ENCODE measurements at regions not wholly inside any gene's neighbourhood (a gene's known extent, or its start where the extent isn't known, plus 50 kb on each side); places are given as distances from the start of the nearest gene placed in this dataset.

DNA sequence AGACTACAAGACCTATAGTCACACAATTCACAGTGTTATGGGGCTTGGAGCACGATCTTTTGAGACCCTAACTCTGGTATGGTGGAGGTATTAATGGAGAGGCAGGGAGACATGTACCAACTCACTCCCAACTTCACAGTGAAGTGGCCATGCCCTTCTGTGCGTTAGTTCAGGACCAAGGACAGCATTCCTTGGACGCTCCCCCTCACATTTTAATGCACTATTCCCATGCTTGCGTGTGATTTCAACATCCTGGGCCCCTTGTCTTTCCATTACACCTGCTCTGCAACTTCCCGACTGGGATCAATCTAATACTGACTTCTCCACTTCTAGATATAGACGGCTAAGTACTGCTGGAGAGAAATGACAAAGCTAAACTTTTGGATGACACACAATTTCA lies 72.7 kb downstream of the PLCE1 start (continued):
- TF ChIP-seq, protein P1, sequence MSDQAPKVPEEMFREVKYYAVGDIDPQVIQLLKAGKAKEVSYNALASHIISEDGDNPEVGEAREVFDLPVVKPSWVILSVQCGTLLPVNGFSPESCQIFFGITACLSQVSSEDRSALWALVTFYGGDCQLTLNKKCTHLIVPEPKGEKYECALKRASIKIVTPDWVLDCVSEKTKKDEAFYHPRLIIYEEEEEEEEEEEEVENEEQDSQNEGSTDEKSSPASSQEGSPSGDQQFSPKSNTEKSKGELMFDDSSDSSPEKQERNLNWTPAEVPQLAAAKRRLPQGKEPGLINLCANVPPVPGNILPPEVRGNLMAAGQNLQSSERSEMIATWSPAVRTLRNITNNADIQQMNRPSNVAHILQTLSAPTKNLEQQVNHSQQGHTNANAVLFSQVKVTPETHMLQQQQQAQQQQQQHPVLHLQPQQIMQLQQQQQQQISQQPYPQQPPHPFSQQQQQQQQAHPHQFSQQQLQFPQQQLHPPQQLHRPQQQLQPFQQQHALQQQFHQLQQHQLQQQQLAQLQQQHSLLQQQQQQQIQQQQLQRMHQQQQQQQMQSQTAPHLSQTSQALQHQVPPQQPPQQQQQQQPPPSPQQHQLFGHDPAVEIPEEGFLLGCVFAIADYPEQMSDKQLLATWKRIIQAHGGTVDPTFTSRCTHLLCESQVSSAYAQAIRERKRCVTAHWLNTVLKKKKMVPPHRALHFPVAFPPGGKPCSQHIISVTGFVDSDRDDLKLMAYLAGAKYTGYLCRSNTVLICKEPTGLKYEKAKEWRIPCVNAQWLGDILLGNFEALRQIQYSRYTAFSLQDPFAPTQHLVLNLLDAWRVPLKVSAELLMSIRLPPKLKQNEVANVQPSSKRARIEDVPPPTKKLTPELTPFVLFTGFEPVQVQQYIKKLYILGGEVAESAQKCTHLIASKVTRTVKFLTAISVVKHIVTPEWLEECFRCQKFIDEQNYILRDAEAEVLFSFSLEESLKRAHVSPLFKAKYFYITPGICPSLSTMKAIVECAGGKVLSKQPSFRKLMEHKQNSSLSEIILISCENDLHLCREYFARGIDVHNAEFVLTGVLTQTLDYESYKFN (CRISPR knock-in tag; conservative IDR thresholded peaks at IDR 0.05) = no peak
- TF ChIP-seq NKX3-1 (CRISPR knock-in tag; IDR thresholded peaks at IDR 0.05) (no peak), PHF20 (CRISPR knock-in tag; IDR thresholded peaks at IDR 0.05) (no peak), ZNF619 (CRISPR knock-in tag; IDR thresholded peaks at IDR 0.05) (no peak), ZNF33B (CRISPR knock-in tag; IDR thresholded peaks at IDR 0.05) (no peak), WIZ (CRISPR knock-in tag; IDR thresholded peaks at IDR 0.05) (0 out of 2 replicates have a peak, but pooled peaks have one; percentile 52), BCL6 (CRISPR knock-in tag; IDR thresholded peaks at IDR 0.05) (no peak), EZH2 (conservative IDR thresholded peaks at IDR 0.05; ENCODE audit: low read depth, low read length) (no peak), RARA (CRISPR knock-in tag; IDR thresholded peaks at IDR 0.05) (0 out of 2 replicates have a peak, but pooled peaks have one; percentile 25), MIER2 (CRISPR knock-in tag; IDR thresholded peaks at IDR 0.05) (peak; percentile 96), HOXA5 (CRISPR knock-in tag; IDR thresholded peaks at IDR 0.05) (peak; percentile 66; the same call in 1 of the 2 replicates), MYC (CRISPR knock-in tag; IDR thresholded peaks at IDR 0.05; ENCODE audit: borderline replicate concordance) (no peak), ZNF589 (CRISPR knock-in tag; conservative IDR thresholded peaks at IDR 0.05) (no peak), ZNF740 (CRISPR knock-in tag; IDR thresholded peaks at IDR 0.05) (peak; percentile 72; the same call in 1 of the 2 replicates)
- TF ChIP-seq, protein P2, sequence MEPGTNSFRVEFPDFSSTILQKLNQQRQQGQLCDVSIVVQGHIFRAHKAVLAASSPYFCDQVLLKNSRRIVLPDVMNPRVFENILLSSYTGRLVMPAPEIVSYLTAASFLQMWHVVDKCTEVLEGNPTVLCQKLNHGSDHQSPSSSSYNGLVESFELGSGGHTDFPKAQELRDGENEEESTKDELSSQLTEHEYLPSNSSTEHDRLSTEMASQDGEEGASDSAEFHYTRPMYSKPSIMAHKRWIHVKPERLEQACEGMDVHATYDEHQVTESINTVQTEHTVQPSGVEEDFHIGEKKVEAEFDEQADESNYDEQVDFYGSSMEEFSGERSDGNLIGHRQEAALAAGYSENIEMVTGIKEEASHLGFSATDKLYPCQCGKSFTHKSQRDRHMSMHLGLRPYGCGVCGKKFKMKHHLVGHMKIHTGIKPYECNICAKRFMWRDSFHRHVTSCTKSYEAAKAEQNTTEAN (CRISPR knock-in tag; conservative IDR thresholded peaks at IDR 0.05) = 0 out of 2 replicates have a peak, but pooled peaks have one; percentile 35
- TF ChIP-seq, protein P3, sequence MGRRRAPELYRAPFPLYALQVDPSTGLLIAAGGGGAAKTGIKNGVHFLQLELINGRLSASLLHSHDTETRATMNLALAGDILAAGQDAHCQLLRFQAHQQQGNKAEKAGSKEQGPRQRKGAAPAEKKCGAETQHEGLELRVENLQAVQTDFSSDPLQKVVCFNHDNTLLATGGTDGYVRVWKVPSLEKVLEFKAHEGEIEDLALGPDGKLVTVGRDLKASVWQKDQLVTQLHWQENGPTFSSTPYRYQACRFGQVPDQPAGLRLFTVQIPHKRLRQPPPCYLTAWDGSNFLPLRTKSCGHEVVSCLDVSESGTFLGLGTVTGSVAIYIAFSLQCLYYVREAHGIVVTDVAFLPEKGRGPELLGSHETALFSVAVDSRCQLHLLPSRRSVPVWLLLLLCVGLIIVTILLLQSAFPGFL (CRISPR knock-in tag; IDR thresholded peaks at IDR 0.05) = no peak
- TF ChIP-seq, protein P4, sequence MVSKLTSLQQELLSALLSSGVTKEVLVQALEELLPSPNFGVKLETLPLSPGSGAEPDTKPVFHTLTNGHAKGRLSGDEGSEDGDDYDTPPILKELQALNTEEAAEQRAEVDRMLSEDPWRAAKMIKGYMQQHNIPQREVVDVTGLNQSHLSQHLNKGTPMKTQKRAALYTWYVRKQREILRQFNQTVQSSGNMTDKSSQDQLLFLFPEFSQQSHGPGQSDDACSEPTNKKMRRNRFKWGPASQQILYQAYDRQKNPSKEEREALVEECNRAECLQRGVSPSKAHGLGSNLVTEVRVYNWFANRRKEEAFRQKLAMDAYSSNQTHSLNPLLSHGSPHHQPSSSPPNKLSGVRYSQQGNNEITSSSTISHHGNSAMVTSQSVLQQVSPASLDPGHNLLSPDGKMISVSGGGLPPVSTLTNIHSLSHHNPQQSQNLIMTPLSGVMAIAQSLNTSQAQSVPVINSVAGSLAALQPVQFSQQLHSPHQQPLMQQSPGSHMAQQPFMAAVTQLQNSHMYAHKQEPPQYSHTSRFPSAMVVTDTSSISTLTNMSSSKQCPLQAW (CRISPR knock-in tag; IDR thresholded peaks at IDR 0.05) = no peak
- TF ChIP-seq, protein P5, sequence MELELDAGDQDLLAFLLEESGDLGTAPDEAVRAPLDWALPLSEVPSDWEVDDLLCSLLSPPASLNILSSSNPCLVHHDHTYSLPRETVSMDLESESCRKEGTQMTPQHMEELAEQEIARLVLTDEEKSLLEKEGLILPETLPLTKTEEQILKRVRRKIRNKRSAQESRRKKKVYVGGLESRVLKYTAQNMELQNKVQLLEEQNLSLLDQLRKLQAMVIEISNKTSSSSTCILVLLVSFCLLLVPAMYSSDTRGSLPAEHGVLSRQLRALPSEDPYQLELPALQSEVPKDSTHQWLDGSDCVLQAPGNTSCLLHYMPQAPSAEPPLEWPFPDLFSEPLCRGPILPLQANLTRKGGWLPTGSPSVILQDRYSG (CRISPR knock-in tag; IDR thresholded peaks at IDR 0.05) = 0 out of 2 replicates have a peak, but pooled peaks have one; percentile 41
- TF ChIP-seq, protein P6, sequence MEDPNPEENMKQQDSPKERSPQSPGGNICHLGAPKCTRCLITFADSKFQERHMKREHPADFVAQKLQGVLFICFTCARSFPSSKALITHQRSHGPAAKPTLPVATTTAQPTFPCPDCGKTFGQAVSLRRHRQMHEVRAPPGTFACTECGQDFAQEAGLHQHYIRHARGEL (CRISPR knock-in tag; IDR thresholded peaks at IDR 0.05) = no peak
- TF ChIP-seq, protein P7, sequence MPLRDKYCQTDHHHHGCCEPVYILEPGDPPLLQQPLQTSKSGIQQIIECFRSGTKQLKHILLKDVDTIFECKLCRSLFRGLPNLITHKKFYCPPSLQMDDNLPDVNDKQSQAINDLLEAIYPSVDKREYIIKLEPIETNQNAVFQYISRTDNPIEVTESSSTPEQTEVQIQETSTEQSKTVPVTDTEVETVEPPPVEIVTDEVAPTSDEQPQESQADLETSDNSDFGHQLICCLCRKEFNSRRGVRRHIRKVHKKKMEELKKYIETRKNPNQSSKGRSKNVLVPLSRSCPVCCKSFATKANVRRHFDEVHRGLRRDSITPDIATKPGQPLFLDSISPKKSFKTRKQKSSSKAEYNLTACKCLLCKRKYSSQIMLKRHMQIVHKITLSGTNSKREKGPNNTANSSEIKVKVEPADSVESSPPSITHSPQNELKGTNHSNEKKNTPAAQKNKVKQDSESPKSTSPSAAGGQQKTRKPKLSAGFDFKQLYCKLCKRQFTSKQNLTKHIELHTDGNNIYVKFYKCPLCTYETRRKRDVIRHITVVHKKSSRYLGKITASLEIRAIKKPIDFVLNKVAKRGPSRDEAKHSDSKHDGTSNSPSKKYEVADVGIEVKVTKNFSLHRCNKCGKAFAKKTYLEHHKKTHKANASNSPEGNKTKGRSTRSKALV (CRISPR knock-in tag; IDR thresholded peaks at IDR 0.05) = 0 out of 2 replicates have a peak, but pooled peaks have one; percentile 36
